ENCODE measurements at regions not wholly inside any gene's neighbourhood (a gene's known extent, or its start where the extent isn't known, plus 50 kb on each side); places are given as distances from the start of the nearest gene placed in this dataset.
"Not testable (repeated sequence)": the region's sequence is repeated elsewhere in the genome, so short reads cannot be mapped to it uniquely, and the experiment has no call there.

GRCh38 chr2:200126680-200127079 lies 171.3 kb downstream of the MAIP1 start:
- DNase-seq, ATAC-seq: not testable (repeated sequence)
- intact Hi-C loops (cut with DNase I, micrococcal nuclease): loop anchor here in 1 of 2 donors (10.0 kb wide), 1 partner anchor 288 kb away; no protein-coding TSS in a partner anchor

DNA sequence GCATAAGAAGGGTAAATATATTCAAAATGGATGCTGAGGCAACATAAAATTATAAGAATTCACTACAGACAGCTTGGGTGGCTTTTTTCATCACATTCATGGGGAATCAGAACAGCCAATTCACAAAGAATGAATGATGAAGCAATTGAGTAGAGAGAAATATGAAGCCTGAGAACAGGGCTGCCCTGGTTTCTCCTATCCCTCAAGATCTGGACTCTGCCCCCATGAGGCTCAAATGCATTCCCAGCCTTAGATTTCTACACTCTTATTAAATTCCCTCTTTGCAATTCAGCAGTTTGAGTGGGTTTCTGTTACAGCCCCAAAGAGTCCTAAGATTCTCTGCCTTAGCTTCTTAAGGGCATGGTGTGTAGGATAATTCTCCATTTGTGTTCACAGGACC lies 172.5 kb downstream of the MAIP1 start:
- intact Hi-C loops (cut with DNase I, micrococcal nuclease): loop anchor here in 1 of 2 donors (10.0 kb wide), 1 partner anchor 287 kb away; no protein-coding TSS in a partner anchor
- DNase-seq (no peak), ATAC-seq (no peak)

DNA sequence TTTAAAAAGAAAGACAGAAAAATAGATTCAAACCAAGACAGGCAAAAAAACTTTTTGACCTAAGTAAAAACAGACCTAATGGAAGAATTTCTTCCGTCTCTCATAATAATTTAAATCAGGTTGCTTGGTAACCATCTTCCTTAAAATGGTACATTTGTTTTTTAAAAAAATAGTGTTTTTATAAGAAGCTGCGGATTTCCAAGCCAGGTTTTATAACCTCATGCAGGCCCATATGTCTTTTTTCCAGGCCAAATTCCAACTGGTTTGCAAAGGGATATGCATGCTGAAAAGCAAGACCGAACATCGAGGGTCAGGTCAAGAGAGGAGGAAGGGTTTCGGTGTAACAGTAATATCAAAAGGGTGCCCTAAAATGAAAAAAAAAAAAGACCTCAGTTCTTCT lies 172.9 kb downstream of the MAIP1 start:
- DNase-seq (no peak), ATAC-seq (no peak)
- intact Hi-C loops (cut with DNase I, micrococcal nuclease): loop anchor here in 1 of 2 donors (10.0 kb wide), 1 partner anchor 287 kb away; no protein-coding TSS in a partner anchor

- DNase-seq (no peak), ATAC-seq (no peak)
- intact Hi-C loops (cut with DNase I, micrococcal nuclease): loop anchor here in 1 of 2 donors (10.0 kb wide), 1 partner anchor 285 kb away; no protein-coding TSS in a partner anchor
Observed at GRCh38 chr2:200129721-200130462, 174.5 kb downstream of the MAIP1 start.

DNA sequence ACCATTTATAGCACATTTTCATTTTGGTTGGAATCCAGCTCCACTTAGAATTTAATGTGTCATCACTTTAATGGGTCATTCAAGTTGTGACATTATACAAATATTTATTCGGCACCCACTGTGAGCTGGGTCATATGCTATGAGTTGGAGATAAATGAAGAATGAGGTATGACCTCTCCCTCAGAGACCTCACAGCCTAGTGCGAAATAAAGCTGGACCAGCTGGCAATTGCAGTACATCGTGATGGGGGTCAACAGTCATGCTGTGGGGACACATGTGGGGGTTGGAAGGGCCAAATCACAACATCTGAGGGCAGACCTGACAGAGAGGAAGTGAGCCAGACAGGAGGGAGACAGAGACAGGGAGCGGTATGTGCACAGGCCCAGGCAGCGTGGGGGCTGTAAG lies 175.4 kb downstream of the MAIP1 start:
- ATAC-seq (no peak), DNase-seq (no peak)
- intact Hi-C loops (cut with DNase I, micrococcal nuclease): no loop called here

DNA sequence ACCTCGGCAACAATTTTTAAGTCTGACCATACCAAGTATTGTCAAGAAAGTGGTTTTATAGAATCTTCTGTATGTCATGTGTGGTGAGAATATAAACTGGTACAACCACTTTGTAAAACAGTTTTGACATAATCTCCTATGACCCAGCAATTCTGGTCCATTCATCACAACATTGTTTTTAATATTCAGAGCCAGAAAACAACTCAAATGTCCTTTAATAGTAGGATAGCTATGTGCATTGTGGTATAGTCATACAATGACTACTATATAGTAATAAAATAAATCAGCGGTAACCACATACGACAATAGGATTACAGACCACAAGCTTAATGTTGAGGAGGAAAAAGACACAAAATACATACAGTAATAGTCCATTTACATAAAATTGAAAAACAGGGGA lies 175.2 kb upstream of the SPATS2L start:
- ATAC-seq (no peak), DNase-seq (no peak)
- intact Hi-C loops (cut with DNase I, micrococcal nuclease): no loop called here

- intact Hi-C loops (cut with DNase I, micrococcal nuclease): no loop called here
- no peak for DNase-seq
- no peak for ATAC-seq
Observed at GRCh38 chr2:200135082-200135481, 171.4 kb upstream of the SPATS2L start.

DNA sequence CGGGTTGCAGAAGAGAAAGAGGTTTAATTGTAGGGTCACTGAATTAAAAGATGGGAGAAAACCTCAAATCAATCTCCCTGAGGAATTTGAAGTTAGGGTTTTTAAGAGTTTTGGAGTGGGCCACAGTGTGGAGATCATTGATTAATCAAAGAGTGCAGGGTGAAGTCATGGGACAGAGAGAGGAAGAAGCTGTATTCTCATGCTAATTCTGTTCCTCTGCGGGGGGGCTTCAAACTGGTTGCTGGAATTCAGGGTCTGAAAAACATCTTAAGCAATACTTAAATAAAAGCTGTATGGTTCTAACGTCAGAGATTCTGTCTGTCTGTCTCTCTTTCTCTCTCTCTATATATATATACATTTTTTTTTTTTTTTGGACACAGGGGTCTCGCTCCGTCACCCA lies 169.8 kb upstream of the SPATS2L start:
- ATAC-seq (no peak), DNase-seq (no peak)
- intact Hi-C loops (cut with DNase I, micrococcal nuclease): no loop called here

GRCh38 chr2:200137271-200137670 lies 169.2 kb upstream of the SPATS2L start:
- intact Hi-C loops (cut with DNase I, micrococcal nuclease): no loop called here
- ATAC-seq: peak; percentile 96
- peak in 1 of 2 donors; percentile 34 for DNase-seq

DNA sequence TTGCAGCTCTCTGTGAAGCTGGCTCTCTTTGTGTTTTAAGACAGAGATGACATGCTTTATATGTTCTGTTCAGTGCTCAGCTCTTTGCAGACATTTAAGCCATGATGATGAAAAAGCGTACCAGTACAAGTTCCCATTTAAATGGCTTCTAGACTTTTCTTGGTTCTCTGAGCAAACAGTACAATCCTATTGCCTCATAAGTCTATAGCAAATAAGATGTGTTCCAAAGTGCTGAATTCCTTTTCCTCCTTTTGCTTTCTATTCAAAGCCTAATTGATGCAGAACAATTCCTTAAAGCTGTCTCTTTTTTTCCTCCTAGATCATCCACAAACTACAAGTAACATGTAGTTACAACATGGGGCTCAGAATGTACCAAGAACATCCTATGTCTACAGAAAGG lies 168.8 kb upstream of the SPATS2L start:
- peak; percentile 72 for ATAC-seq
- intact Hi-C loops (cut with DNase I, micrococcal nuclease): no loop called here

DNA sequence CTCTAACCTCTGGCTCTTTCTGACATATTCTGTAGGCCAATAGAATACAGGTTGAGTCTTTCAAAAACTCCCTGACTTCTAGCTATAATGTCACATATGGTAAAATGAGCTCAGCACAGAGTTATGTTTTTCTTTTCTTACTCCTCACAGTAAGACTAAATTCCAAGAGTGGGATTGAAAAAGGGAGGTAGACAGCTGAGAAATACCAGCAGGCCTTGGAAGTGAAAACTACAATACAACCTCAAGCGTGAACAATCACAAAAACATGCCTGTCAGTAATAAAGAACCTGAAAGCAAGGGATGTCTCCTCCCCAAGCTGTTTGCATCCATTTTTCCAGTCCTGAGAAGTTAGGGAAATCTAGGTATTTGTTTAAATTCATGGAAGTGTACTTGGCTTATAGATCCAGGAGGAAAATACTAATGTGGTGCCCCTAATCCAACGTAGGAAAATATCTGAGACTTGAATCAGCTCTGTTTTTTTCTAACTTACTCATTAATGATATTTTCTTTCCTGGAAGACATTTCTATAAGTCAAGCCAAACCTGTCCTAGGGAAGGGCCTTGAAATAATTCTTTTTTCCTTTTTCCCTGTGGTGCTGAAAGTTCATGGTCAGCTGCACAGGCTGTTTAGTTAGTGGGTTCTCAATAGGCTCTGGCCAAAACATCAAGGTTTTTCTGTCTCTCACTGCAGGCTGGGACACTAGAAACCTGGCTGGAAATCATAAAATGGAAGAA lies 167.9 kb upstream of the SPATS2L start:
- DNase-seq: no peak
- intact Hi-C loops (cut with DNase I, micrococcal nuclease): no loop called here
- ATAC-seq: peak; percentile 7

More for the DNA sequence above, 168.8 kb upstream of the SPATS2L start:
- DNase-seq: no peak

GRCh38 chr2:200144571-200144970 lies 161.9 kb upstream of the SPATS2L start:
- DNase-seq (no peak), ATAC-seq (no peak)
- intact Hi-C loops (cut with DNase I, micrococcal nuclease): no loop called here

DNA sequence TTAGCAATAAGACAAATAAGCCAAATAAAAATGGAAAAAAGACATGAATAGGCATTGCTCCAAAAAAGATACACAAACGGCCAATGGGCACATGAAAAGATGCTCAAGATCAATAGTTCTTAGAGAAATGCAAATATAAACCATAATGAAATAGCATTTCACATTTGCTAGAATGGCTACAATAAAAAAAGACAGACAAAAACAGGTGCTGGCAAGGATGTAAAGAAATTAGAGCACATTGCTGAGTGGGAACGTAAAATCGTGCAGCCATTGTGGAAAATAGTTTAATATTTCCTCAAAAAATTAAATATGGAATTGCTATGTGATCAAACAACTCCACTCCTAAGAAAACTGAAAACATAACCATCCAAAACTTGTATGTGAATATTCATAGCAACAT lies 160.0 kb upstream of the SPATS2L start:
- intact Hi-C loops (cut with DNase I, micrococcal nuclease): no loop called here
- DNase-seq (no peak), ATAC-seq (no peak)

DNA sequence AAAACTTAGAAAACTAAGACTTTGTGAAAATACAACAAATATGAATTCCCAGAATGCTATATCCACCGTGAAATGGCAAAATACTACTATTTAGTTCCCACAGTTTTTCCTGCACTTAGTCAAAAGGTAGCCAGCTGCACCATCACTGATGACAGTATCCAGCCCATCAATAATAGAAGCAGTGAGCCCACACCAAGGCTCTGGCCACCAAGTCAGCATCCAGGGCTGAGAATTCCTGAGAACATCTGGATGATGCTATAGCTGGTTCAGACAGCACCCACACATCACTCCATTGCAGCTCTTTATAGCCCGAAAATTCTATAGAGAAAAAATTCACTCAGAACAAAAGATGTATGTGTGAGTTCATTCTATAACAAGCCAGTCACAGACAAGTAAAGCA lies 159.1 kb upstream of the SPATS2L start:
- ATAC-seq: no peak
- DNase-seq: no peak
- intact Hi-C loops (cut with DNase I, micrococcal nuclease): no loop called here

DNA sequence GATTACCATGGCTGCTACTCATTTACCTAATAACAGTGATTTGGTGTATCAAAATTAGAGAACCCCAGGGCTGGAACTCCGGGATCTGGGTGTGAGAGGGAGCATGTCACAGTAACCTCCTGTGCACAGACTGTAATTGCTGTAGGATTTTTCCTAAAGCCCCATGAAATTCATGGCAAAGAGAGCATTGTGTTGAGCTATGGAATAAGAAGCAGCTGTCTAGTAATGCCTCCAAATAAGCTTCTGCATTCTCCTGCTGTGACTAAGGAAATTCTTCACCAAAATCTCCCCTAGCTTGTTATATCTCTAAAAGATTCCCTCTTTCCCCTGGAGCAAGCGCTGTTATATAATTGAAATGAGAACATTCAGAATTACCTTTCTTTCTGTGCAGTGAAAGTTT lies 158.1 kb upstream of the SPATS2L start:
- no peak for DNase-seq
- intact Hi-C loops (cut with DNase I, micrococcal nuclease): no loop called here
- no peak for ATAC-seq

GRCh38 chr2:200150411-200151086 lies 155.9 kb upstream of the SPATS2L start:
- intact Hi-C loops (cut with DNase I, micrococcal nuclease): no loop called here
- ATAC-seq (no peak), DNase-seq (no peak)

DNA sequence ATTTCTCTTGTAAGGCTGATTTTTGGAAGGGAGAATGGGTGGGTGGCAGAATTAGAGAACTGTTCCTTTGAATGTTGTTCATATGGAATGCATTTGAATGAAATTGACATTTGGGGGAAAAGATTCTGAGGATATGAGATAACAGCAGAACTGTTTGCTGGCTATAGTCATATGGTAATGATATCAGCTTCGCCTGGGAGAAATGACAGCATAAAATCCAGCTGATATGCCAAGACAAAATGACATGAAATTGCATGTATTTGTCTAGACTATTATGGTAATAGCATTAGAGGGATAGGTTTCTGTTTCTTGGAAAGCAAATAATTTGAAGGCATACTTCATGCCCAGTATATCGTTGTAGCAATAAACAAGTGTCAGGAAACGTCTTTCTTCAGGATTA lies 150.8 kb upstream of the SPATS2L start:
- no peak for DNase-seq
- intact Hi-C loops (cut with DNase I, micrococcal nuclease): no loop called here
- ATAC-seq: no peak

- intact Hi-C loops (cut with DNase I, micrococcal nuclease): no loop called here
- ATAC-seq: peak; percentile 42
- DNase-seq: peak in 1 of 2 donors; percentile 36
Observed at GRCh38 chr2:200156166-200156835, 150.2 kb upstream of the SPATS2L start.

Measured in left colon (tissue), 2 donors.